ENCODE measurements at regions not wholly inside any gene's neighbourhood (a gene's known extent, or its start where the extent isn't known, plus 50 kb on each side); places are given as distances from the start of the nearest gene placed in this dataset.

DNA sequence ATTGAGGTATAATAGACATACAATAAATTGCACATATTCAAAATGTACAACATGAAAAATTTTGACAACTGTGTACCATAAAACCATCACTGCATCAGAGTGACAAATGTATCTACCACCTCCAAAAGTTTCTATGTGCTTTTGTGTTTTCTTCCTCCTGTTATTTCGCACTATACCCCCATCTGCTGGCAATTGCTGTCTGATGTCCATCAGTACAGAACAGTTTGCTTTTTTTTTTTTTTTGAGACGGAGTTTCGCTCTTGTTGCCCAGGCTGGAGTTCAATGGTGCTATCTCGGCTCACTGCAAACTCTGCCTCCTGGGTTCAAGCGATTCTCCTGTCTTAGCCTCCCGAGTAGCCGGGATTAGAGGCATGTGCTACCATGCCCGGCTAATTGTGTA, 154.3 kb upstream of the GIMD1 start:
- TF ChIP-seq KLF16 (IDR thresholded peaks at IDR 0.05) (no peak), FOXM1 (IDR thresholded peaks at IDR 0.05; ENCODE audit: low read depth) (no peak), FOXM1 (CRISPR knock-in tag; IDR thresholded peaks at IDR 0.05; ENCODE audit: low read depth) (no peak), PYGO2 (tag; IDR thresholded peaks at IDR 0.05) (no peak), CTCF (IDR thresholded peaks at IDR 0.05 in 2 of 3, conservative IDR thresholded peaks at IDR 0.05 in 1 of 3; ENCODE audit: insufficient read depth in 2 of 3, low read depth in 1 of 3, low read length in 3 of 3) (peak in 2 of 3 experiments; percentile 8 to 18; a peak in 1 of 6 replicates), BRD4 (IDR thresholded peaks at IDR 0.05) (no peak), POLR2AphosphoS5 (IDR thresholded peaks at IDR 0.05; ENCODE audit: control insufficient read depth, insufficient read depth, low read depth, low read length) (no peak)
